Chondrocyte (in vitro differentiated cells): ENCODE measurements at regions not wholly inside any gene's neighbourhood (a gene's known extent, or its start where the extent isn't known, plus 50 kb on each side); places are given as distances from the start of the nearest gene placed in this dataset.
A peak's percentile ranks its signal among the peaks of the same experiment; 100 is the strongest.

Source experiments
- DNase-seq: peaks from one replicate; pipeline ENCODE4 v3.0.0; 2021; ENCODE audit warnings: mixed read lengths, low spot score
- H3K27ac Mint-ChIP-seq: one replicate; pipeline ENCODE4 v1.8.0; 2021; ENCODE audit warnings: mild to moderate bottlenecking, moderate library complexity, mixed read lengths; ENCODE audit not compliant: unreplicated experiment
- H3K27me3 Mint-ChIP-seq: 2 replicates; pipeline ENCODE4 v1.8.0; 2021; ENCODE audit warnings: low read depth, mixed read lengths
- H3K36me3 Mint-ChIP-seq: 2 replicates; pipeline ENCODE4 v1.8.0; 2021; ENCODE audit warnings: low read depth, mixed read lengths
- H3K4me1 Mint-ChIP-seq: 2 replicates; pipeline ENCODE4 v1.8.0; 2021; ENCODE audit warnings: low read depth, mild to moderate bottlenecking, mixed read lengths
- H3K4me3 Mint-ChIP-seq: one replicate; pipeline ENCODE4 v1.8.0; 2021; ENCODE audit warnings: mild to moderate bottlenecking, moderate library complexity, mixed read lengths; ENCODE audit not compliant: unreplicated experiment
- H3K9me3 Mint-ChIP-seq: 2 replicates; pipeline ENCODE4 v1.8.0; 2021; ENCODE audit warnings: low read depth, mixed read lengths
- TF ChIP-seq, protein P1 (sequence below): fragments of 200-600 bp; sonication (generic); IDR thresholded peaks from 2 replicates; pipeline ENCODE4 v1.5.0; 2021; ENCODE audit warnings: antibody characterized with exemption, mild to moderate bottlenecking, moderate library complexity

DNA sequence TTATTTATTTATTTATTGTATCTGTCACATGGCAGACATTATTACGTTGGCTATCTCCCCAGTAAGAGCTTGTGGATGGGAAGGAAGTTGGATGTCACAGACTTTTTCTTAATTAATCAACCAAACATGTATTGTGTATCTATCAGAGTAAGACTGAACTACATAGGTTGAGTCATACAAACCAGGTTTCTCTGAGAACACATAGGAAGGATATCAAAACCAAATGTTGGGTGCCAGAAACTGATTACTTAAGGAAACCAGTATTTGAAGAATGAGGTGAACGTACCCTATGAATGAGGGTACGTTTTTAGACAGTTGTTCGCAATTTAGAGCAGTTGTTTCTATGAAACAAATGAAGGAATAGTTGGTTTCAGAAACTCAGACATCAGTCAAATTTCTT, 136.4 kb downstream of the SLC17A6 start:
- TF ChIP-seq, protein P1, sequence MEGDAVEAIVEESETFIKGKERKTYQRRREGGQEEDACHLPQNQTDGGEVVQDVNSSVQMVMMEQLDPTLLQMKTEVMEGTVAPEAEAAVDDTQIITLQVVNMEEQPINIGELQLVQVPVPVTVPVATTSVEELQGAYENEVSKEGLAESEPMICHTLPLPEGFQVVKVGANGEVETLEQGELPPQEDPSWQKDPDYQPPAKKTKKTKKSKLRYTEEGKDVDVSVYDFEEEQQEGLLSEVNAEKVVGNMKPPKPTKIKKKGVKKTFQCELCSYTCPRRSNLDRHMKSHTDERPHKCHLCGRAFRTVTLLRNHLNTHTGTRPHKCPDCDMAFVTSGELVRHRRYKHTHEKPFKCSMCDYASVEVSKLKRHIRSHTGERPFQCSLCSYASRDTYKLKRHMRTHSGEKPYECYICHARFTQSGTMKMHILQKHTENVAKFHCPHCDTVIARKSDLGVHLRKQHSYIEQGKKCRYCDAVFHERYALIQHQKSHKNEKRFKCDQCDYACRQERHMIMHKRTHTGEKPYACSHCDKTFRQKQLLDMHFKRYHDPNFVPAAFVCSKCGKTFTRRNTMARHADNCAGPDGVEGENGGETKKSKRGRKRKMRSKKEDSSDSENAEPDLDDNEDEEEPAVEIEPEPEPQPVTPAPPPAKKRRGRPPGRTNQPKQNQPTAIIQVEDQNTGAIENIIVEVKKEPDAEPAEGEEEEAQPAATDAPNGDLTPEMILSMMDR, result no peak
- DNase-seq, result no peak
- H3K27me3 Mint-ChIP-seq, result peaks cover 2% of the 10 kb centered on the region
- no peaks in the 10 kb centered on the region for H3K9me3 Mint-ChIP-seq
- peaks cover 20% of the 10 kb centered on the region for H3K4me1 Mint-ChIP-seq
- H3K27ac Mint-ChIP-seq, result no peak overlapping the region
- H3K36me3 Mint-ChIP-seq, result no peaks in the 10 kb centered on the region
- no peak overlapping the region for H3K4me3 Mint-ChIP-seq

DNA sequence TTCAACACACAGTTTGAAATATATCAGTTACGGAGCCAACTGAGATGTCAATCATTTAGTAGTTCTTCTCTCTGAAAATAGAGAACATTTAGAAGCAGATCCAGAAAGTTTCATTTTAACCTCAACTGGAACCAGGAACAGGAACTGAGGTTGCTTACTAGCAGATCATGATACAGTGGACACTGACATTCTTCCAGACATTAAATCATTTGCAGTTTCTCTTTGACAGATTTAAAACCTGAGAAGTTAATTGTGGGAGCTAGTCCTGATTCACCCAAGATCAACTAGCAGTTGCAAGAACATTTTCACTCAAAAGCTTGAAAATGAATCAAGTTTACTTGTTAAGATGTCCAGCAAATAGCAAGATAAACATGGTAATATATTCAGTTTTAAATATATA, 135.4 kb downstream of the SLC17A6 start:
- peaks cover 2% of the 10 kb centered on the region for H3K27me3 Mint-ChIP-seq
- H3K4me1 Mint-ChIP-seq, result peaks cover 10% of the 10 kb centered on the region
- no peaks in the 10 kb centered on the region for H3K9me3 Mint-ChIP-seq
- H3K4me3 Mint-ChIP-seq, result no peak overlapping the region
- TF ChIP-seq, protein P1, result no peak
- DNase-seq, result no peak
- H3K27ac Mint-ChIP-seq, result no peak overlapping the region
- H3K36me3 Mint-ChIP-seq, result no peaks in the 10 kb centered on the region

DNA sequence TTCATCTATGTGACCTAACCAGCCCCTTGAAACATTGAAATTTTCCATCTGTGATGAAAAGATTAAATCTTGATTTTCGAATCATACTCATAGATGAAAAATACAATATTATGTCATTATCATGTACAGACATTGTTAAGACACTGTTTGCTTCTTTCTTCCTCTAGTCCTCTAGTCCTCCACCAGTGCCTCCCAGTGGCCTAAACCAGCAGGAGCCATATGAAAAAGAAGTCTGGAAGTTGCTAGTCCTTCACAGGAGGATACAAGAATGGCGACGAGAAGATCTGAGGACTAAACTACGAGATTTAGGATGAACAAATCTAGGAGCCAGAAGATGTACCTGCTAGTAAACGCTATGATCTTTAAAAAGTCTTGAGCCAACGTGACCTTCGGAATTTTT, 134.1 kb downstream of the SLC17A6 start:
- no peak for DNase-seq
- no peaks in the 10 kb centered on the region for H3K36me3 Mint-ChIP-seq
- no peaks in the 10 kb centered on the region for H3K4me1 Mint-ChIP-seq
- H3K27me3 Mint-ChIP-seq, result peaks cover 2% of the 10 kb centered on the region
- H3K9me3 Mint-ChIP-seq, result no peaks in the 10 kb centered on the region
- TF ChIP-seq, protein P1, result peak; percentile 24
- no peak overlapping the region for H3K27ac Mint-ChIP-seq
- H3K4me3 Mint-ChIP-seq, result no peak overlapping the region

DNA sequence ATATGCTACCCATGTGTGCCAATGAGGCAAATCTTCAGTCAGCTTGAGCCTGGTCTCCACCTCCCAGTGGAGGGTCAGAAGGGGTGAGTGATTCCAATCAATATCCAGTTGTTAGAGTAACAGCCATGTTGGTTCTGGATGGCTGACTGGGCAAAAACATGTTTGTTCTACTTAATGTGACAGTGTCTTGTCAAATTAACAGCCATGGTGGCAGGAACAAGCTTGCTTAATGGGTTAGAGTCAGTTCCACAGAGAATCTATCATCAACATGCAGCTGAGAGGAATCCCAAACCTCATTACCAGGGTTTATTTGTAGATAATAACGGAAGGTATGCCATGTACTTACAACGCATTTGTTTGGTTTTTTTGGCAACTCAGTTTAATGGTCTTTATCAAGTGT, 133.2 kb downstream of the SLC17A6 start:
- no peaks in the 10 kb centered on the region for H3K9me3 Mint-ChIP-seq
- no peaks in the 10 kb centered on the region for H3K36me3 Mint-ChIP-seq
- H3K4me3 Mint-ChIP-seq, result no peak overlapping the region
- peaks cover 2% of the 10 kb centered on the region for H3K27me3 Mint-ChIP-seq
- no peak for DNase-seq
- no peak overlapping the region for H3K27ac Mint-ChIP-seq
- peaks cover 4% of the 10 kb centered on the region for H3K4me1 Mint-ChIP-seq
- TF ChIP-seq, protein P1, result no peak

DNA sequence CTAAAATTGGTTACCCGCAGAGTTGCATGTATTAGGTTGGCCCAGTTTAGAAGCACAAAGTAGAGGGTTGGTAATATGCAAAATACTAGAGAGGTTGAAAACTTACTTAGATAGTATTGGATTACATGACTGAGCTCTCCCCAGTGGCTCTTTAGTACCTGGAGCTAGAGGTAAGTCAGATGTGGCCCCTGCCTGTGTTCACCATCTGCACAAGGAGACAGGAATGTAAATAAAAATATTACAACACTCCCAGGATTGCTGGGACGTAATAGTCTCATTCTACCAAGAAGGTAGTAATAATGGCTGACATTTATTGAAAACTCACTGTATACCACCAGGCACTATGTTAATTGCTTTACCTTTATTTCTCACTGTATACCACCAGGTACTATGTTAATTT, 129.6 kb downstream of the SLC17A6 start:
- Mint-ChIP-seq H3K27ac (no peak overlapping the region), H3K36me3 (no peaks in the 10 kb centered on the region), H3K4me3 (no peak overlapping the region), H3K27me3 (no peaks in the 10 kb centered on the region), H3K9me3 (no peaks in the 10 kb centered on the region), H3K4me1 (peaks cover 4% of the 10 kb centered on the region)
- TF ChIP-seq, protein P1, result no peak
- no peak for DNase-seq
